OCI-LY7 (cell line): ENCODE measurements at regions not wholly inside any gene's neighbourhood (a gene's known extent, or its start where the extent isn't known, plus 50 kb on each side); places are given as distances from the start of the nearest gene placed in this dataset.

Experiments used
- CTCF ChIP-seq: fragments of 200-600 bp; sonication (generic); conservative IDR thresholded peaks from 2 replicates; pipeline ENCODE4 v1.5.1; 2014; ENCODE audit warnings: mild to moderate bottlenecking, antibody characterized with exemption, low read length, moderate library complexity, mixed read lengths
- EZH2phosphoT487 ChIP-seq: fragments of 200-600 bp; sonication (generic); IDR thresholded peaks from 2 replicates; pipeline ENCODE4 v1.6.1; 2018; ENCODE audit warnings: low read depth, borderline replicate concordance, mild to moderate bottlenecking, mixed run types, antibody characterized with exemption, low read length, moderate library complexity, mixed read lengths

GRCh38 chr1:37281354-37281753 lies 193.0 kb upstream of the ZC3H12A start:
- TF ChIP-seq CTCF = no peak
- no peak for TF ChIP-seq EZH2phosphoT487
